ENCODE measurements at regions not wholly inside any gene's neighbourhood (a gene's known extent, or its start where the extent isn't known, plus 50 kb on each side); places are given as distances from the start of the nearest gene placed in this dataset.

- no peak for DNase-seq
- no peak overlapping the region for H3K4me2 ChIP-seq
- H4K20me1 ChIP-seq (ENCODE audit: insufficient read depth): no peaks in the 10 kb centered on the region
- H3K27ac ChIP-seq (ENCODE audit: low read depth in 2 of 2, low read length in 1 of 2): no peak overlapping the region
- no peaks in the 10 kb centered on the region for H3K79me2 ChIP-seq (ENCODE audit: insufficient read depth)
- ChIA-PET POLR2A (no interaction called here), CTCF (no interaction called here)
- H3K9ac ChIP-seq: no peak overlapping the region
- no peak for TF ChIP-seq FOXM1 (IDR thresholded peaks at IDR 0.05; ENCODE audit: low read depth)
- TF ChIP-seq REST (IDR thresholded peaks at IDR 0.05; ENCODE audit: low read depth, low read length): no peak
- TF ChIP-seq CHD2 (IDR thresholded peaks at IDR 0.05; ENCODE audit: low read length, partially characterized antibody): no peak
- TF ChIP-seq TAF1 (IDR thresholded peaks at IDR 0.05; ENCODE audit: borderline replicate concordance, low read depth, low read length): no peak
- TF ChIP-seq MXI1 (IDR thresholded peaks at IDR 0.05; ENCODE audit: low read depth, low read length): no peak
- TF ChIP-seq FOXJ3 (CRISPR knock-in tag; IDR thresholded peaks at IDR 0.05): no peak
- no peak for TF ChIP-seq IRF3 (IDR thresholded peaks at IDR 0.05; ENCODE audit: low read depth, low read length)
- no peak for TF ChIP-seq RFX5 (IDR thresholded peaks at IDR 0.05; ENCODE audit: low read length)
- H3K9me3 ChIP-seq: no peaks in the 10 kb centered on the region
- no peaks in the 10 kb centered on the region for H3K4me1 ChIP-seq (ENCODE audit: control insufficient read depth in 1 of 2, insufficient read depth in 2 of 2, low read depth in 1 of 2, low read length in 1 of 2)
- H3K9me2 ChIP-seq: no peaks in the 10 kb centered on the region
- H2AFZ ChIP-seq (ENCODE audit: low read depth): no peak overlapping the region
- H3F3A ChIP-seq (replicated peaks; ENCODE audit: insufficient read depth): no peaks in the 10 kb centered on the region
- no peaks in the 10 kb centered on the region for H3K27me3 ChIP-seq (ENCODE audit: insufficient read depth)
- WGBS (ENCODE audit: low lambda C conversion rate): 15% methylated on average over 5 of the region's 5 CpGs
- no peaks in the 10 kb centered on the region for H3K36me3 ChIP-seq (replicated peaks in 1 of 2; ENCODE audit: control insufficient read depth in 1 of 2, insufficient read depth in 2 of 2, low read length in 1 of 2)
- H3K4me3 ChIP-seq (ENCODE audit: low read depth in 2 of 2, low read length in 1 of 2): no peak overlapping the region
Measured at GRCh38 chr13:22596171-22596863, 584.5 kb upstream of the SGCG start.

GRCh38 chr13:22599156-22599555 lies 581.6 kb upstream of the SGCG start:
- H3K4me2 ChIP-seq: no peak overlapping the region
- H3K79me2 ChIP-seq (ENCODE audit: insufficient read depth): no peaks in the 10 kb centered on the region
- H3K4me3 ChIP-seq (ENCODE audit: low read depth in 2 of 2, low read length in 1 of 2): no peak overlapping the region
- no peaks in the 10 kb centered on the region for H3K9me3 ChIP-seq
- H3K9ac ChIP-seq: no peak overlapping the region
- H3K27me3 ChIP-seq (ENCODE audit: insufficient read depth): no peaks in the 10 kb centered on the region
- H2AFZ ChIP-seq (ENCODE audit: low read depth): no peak overlapping the region
- H3K4me1 ChIP-seq (ENCODE audit: control insufficient read depth in 1 of 2, insufficient read depth in 2 of 2, low read depth in 1 of 2, low read length in 1 of 2): no peaks in the 10 kb centered on the region
- no peaks in the 10 kb centered on the region for H3K36me3 ChIP-seq (replicated peaks in 1 of 2; ENCODE audit: control insufficient read depth in 1 of 2, insufficient read depth in 2 of 2, low read length in 1 of 2)
- H4K20me1 ChIP-seq (ENCODE audit: insufficient read depth): no peaks in the 10 kb centered on the region
- no peaks in the 10 kb centered on the region for H3K9me2 ChIP-seq
- POLR2A ChIA-PET: no interaction called here
- no peak overlapping the region for H3K27ac ChIP-seq (ENCODE audit: low read depth in 2 of 2, low read length in 1 of 2)
- no peak for DNase-seq
- CTCF ChIA-PET: no interaction called here
- no peaks in the 10 kb centered on the region for H3F3A ChIP-seq (replicated peaks; ENCODE audit: insufficient read depth)
- no peak for TF ChIP-seq TEAD4 (IDR thresholded peaks at IDR 0.05; ENCODE audit: borderline replicate concordance, insufficient read depth)
- TF ChIP-seq CHD2 (IDR thresholded peaks at IDR 0.05; ENCODE audit: low read length, partially characterized antibody): no peak
- no peak for TF ChIP-seq POLR2AphosphoS5 (IDR thresholded peaks at IDR 0.05; ENCODE audit: low read depth, low read length)
- no peak for TF ChIP-seq SMC3 (IDR thresholded peaks at IDR 0.05; ENCODE audit: low read depth, low read length)
- TF ChIP-seq FOSL2 (IDR thresholded peaks at IDR 0.05; ENCODE audit: borderline replicate concordance, low read depth): no peak
- no peak for TF ChIP-seq MAX (IDR thresholded peaks at IDR 0.05; ENCODE audit: low read depth)
- no peak for TF ChIP-seq RCOR1 (IDR thresholded peaks at IDR 0.05; ENCODE audit: low read length)
- no peak for TF ChIP-seq RFX5 (IDR thresholded peaks at IDR 0.05; ENCODE audit: low read length)
- no peak for TF ChIP-seq REST (IDR thresholded peaks at IDR 0.05; ENCODE audit: low read depth, low read length)
- TF ChIP-seq USF2 (IDR thresholded peaks at IDR 0.05; ENCODE audit: borderline replicate concordance, low read depth, low read length): no peak
- TF ChIP-seq ELF1 (IDR thresholded peaks at IDR 0.05): no peak
- no peak for TF ChIP-seq EZH2phosphoT487 (IDR thresholded peaks at IDR 0.05; ENCODE audit: borderline replicate concordance, low read depth)

Data from SK-N-SH (cell line).